Parathyroid adenoma (tissue), 2 donors: ENCODE measurements at regions not wholly inside any gene's neighbourhood (a gene's known extent, or its start where the extent isn't known, plus 50 kb on each side); places are given as distances from the start of the nearest gene placed in this dataset.

Experiments used
- H2AFZ ChIP-seq: fragments of 300-600 bp; sonication (generic); one replicate; pipeline ENCODE4 v1.7.0; 2017; ENCODE audit warnings: antibody characterized with exemption, mild to moderate bottlenecking
- H3K27ac ChIP-seq: fragments of 300-600 bp; sonication (generic); one replicate; pipeline ENCODE4 v1.7.0; 2017
- H3K27me3 ChIP-seq: fragments of 300-600 bp; sonication (generic); one replicate; pipeline ENCODE4 v1.7.0; 2017; ENCODE audit warnings: low read length; ENCODE audit not compliant: control insufficient read depth, insufficient read depth
- H3K36me3 ChIP-seq: fragments of 300-600 bp; sonication (generic); one replicate; pipeline ENCODE4 v1.7.0; 2017; ENCODE audit warnings: low read length; ENCODE audit not compliant: control insufficient read depth, insufficient read depth
- H3K4me1 ChIP-seq: fragments of 300-600 bp; sonication (generic); one replicate; pipeline ENCODE4 v1.7.0; 2017; ENCODE audit warnings: control low read depth
- H3K4me2 ChIP-seq: fragments of 300-600 bp; sonication (generic); one replicate; pipeline ENCODE4 v1.7.0; 2017; ENCODE audit warnings: low read length
- H3K4me3 ChIP-seq: fragments of 300-600 bp; sonication (generic); one replicate; pipeline ENCODE4 v1.7.0; 2017; ENCODE audit warnings: low read depth, low read length
- H3K79me2 ChIP-seq: fragments of 300-600 bp; sonication (generic); one replicate; pipeline ENCODE4 v1.7.0; 2017; ENCODE audit warnings: control low read depth
- H3K9ac ChIP-seq: fragments of 300-600 bp; sonication (generic); one replicate; pipeline ENCODE4 v1.7.0; 2017; ENCODE audit warnings: mild to moderate bottlenecking
- H3K9me3 ChIP-seq: fragments of 300-600 bp; sonication (generic); one replicate; pipeline ENCODE4 v1.7.0; 2017; ENCODE audit warnings: low read length; ENCODE audit not compliant: control insufficient read depth
- TF ChIP-seq, protein P1 (sequence below): fragments of 300-600 bp; sonication (generic); IDR thresholded peaks from one replicate; pipeline ENCODE4 v1.7.0; 2017; ENCODE audit warnings: antibody characterized with exemption, mild to moderate bottlenecking
- donor health status: primary hyperparathyroidism.

DNA sequence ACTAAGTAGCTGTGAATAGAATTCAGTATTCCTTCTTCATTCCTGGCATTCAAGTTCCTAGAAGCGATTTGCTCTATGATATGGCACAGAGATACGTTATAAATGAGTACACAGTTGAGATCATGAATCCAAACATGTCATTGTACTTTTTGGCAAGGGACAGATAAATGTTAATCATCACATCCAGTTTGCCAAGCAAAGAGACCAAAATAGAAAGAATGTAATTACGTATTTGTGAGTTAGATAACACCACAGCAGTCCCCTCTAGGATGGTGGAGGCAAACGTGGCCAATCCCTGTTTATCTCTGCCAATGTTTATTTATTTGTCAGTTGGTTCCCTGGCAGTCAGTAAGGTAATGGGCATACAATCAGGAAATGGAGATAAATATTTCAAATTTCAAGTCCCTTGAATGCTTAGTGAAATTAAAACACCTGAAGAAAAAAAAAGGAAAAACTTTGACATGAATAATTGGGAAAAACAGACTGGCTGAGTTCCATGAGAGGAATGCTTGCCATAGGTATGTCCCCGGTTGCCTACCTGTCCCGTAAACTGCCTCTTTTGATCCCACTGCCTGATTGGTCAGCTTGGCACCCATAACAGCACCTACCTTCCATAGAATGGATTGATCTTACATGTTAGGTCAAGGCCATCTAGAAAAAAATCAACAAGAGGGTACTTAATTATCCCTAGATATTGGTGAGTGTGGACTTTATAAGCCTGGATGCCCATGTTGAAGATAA, 451.1 kb upstream of the NETO1 start:
- TF ChIP-seq, protein P1, sequence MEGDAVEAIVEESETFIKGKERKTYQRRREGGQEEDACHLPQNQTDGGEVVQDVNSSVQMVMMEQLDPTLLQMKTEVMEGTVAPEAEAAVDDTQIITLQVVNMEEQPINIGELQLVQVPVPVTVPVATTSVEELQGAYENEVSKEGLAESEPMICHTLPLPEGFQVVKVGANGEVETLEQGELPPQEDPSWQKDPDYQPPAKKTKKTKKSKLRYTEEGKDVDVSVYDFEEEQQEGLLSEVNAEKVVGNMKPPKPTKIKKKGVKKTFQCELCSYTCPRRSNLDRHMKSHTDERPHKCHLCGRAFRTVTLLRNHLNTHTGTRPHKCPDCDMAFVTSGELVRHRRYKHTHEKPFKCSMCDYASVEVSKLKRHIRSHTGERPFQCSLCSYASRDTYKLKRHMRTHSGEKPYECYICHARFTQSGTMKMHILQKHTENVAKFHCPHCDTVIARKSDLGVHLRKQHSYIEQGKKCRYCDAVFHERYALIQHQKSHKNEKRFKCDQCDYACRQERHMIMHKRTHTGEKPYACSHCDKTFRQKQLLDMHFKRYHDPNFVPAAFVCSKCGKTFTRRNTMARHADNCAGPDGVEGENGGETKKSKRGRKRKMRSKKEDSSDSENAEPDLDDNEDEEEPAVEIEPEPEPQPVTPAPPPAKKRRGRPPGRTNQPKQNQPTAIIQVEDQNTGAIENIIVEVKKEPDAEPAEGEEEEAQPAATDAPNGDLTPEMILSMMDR = no peak
- H3K9me3 ChIP-seq = no peaks in the 10 kb centered on the region
- H3K4me2 ChIP-seq = no peak overlapping the region
- H3K36me3 ChIP-seq = no peaks in the 10 kb centered on the region
- no peaks in the 10 kb centered on the region for H3K79me2 ChIP-seq
- no peak overlapping the region for H2AFZ ChIP-seq
- H3K4me3 ChIP-seq = no peak overlapping the region
- no peaks in the 10 kb centered on the region for H3K4me1 ChIP-seq
- H3K27ac ChIP-seq = no peak overlapping the region
- no peaks in the 10 kb centered on the region for H3K27me3 ChIP-seq
- no peak overlapping the region for H3K9ac ChIP-seq

DNA sequence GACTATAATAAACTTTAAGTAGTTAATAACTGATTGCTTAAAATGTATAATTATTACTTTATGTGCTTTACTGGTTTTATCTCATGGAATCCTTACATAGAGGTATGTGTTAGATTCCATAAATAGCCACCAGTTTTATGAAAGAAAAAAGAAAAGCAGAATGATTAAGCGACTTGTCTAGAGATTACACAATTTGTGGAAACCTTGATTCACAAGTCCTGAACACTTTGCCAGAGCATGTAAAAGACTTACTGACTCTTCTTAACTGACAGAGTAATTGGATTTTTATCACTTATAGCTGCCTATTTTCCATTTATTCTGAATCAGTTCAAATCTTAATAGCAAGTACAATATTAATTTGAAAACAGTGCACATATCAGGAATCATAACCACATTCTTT, 448.7 kb upstream of the NETO1 start:
- no peaks in the 10 kb centered on the region for H3K4me1 ChIP-seq
- no peaks in the 10 kb centered on the region for H3K27me3 ChIP-seq
- no peak overlapping the region for H3K9ac ChIP-seq
- no peaks in the 10 kb centered on the region for H3K9me3 ChIP-seq
- H3K36me3 ChIP-seq = no peaks in the 10 kb centered on the region
- H2AFZ ChIP-seq = no peak overlapping the region
- H3K27ac ChIP-seq = no peak overlapping the region
- H3K4me3 ChIP-seq = no peak overlapping the region
- H3K79me2 ChIP-seq = no peaks in the 10 kb centered on the region
- no peak overlapping the region for H3K4me2 ChIP-seq
- TF ChIP-seq, protein P1 = no peak

DNA sequence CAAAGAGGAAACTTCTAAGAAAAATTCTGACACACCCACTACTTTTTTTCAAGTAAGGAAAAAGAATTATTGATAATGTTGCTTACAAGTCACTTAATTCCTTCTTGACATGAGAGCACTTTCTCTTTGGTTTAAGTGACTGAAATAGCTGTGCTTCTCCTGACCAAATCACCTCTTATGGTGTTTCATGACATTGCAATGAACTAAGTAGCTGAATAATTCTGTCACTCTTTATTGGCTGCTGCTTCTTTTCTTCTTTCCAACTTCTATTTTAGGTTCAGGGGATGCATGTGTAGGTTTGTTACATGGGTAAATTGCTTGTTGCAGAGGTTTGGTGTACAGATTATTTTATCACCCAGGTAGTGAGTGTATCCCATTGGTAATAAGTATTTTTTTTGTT, 447.6 kb upstream of the NETO1 start:
- Histone ChIP-seq H3K27ac (no peak overlapping the region), H3K9me3 (no peaks in the 10 kb centered on the region), H3K27me3 (no peaks in the 10 kb centered on the region), H3K79me2 (no peaks in the 10 kb centered on the region), H3K9ac (no peak overlapping the region), H3K4me2 (no peak overlapping the region), H3K36me3 (no peaks in the 10 kb centered on the region), H3K4me3 (no peak overlapping the region), H3K4me1 (no peaks in the 10 kb centered on the region), H2AFZ (no peak overlapping the region)
- TF ChIP-seq, protein P1 = no peak

DNA sequence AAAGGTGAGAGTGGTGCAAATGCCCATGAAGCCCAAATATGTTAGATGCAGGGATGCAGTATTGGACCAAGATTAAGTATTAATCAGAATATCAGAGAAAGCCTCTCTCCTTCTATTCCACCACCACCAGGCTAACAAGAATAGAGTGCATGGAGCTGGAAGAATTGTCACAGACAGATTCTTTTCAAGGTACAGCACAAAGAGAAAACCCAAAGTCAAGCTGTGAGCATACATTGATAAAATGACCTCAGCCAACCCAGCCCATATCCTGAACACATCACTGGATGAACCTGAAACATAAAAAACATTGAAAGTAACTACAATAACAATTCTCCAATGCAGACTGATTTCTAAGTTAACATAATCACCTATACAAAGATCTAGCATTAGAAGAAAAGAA, 445.7 kb upstream of the NETO1 start:
- H3K36me3 ChIP-seq = no peaks in the 10 kb centered on the region
- no peak overlapping the region for H3K4me2 ChIP-seq
- H3K4me1 ChIP-seq = no peaks in the 10 kb centered on the region
- H3K79me2 ChIP-seq = no peaks in the 10 kb centered on the region
- H3K9ac ChIP-seq = no peak overlapping the region
- no peak overlapping the region for H3K27ac ChIP-seq
- H2AFZ ChIP-seq = no peak overlapping the region
- TF ChIP-seq, protein P1 = no peak
- H3K27me3 ChIP-seq = no peaks in the 10 kb centered on the region
- H3K9me3 ChIP-seq = no peaks in the 10 kb centered on the region
- H3K4me3 ChIP-seq = no peak overlapping the region

DNA sequence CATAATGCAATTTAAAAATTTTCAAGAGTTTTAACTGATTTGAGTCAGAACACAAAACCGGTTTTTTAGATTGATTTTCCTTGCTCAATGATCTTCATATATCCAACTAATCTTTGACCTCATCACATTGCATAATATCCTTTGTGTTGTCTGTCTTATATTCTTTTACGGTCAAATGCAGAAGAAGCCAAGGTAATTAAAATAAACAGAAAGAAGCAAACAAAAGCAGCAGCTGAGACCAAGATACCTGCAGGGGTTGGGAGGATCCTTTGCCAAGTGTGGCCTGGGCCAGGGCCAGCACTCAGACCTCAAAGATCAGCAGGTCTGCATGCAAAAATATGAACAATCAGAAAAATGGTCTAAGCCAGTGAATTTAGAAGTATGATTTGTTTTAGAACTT, 428.9 kb upstream of the NETO1 start:
- H3K9ac ChIP-seq = no peak overlapping the region
- no peaks in the 10 kb centered on the region for H3K9me3 ChIP-seq
- no peaks in the 10 kb centered on the region for H3K4me1 ChIP-seq
- TF ChIP-seq, protein P1 = no peak
- H3K4me2 ChIP-seq = no peak overlapping the region
- H3K36me3 ChIP-seq = no peaks in the 10 kb centered on the region
- H3K4me3 ChIP-seq = no peak overlapping the region
- no peak overlapping the region for H3K27ac ChIP-seq
- H3K27me3 ChIP-seq = no peaks in the 10 kb centered on the region
- no peaks in the 10 kb centered on the region for H3K79me2 ChIP-seq
- H2AFZ ChIP-seq = no peak overlapping the region
